MV-4-11 (cell line): ENCODE measurements at regions not wholly inside any gene's neighbourhood (a gene's known extent, or its start where the extent isn't known, plus 50 kb on each side); places are given as distances from the start of the nearest gene placed in this dataset.
"Not testable (repeated sequence)": the region's sequence is repeated elsewhere in the genome, so short reads cannot be mapped to it uniquely, and the experiment has no call there.

Source experiments
- DNase-seq: peaks from one replicate; lab custom pipeline; 2025; lab: John Stamatoyannopoulos, UW

DNA sequence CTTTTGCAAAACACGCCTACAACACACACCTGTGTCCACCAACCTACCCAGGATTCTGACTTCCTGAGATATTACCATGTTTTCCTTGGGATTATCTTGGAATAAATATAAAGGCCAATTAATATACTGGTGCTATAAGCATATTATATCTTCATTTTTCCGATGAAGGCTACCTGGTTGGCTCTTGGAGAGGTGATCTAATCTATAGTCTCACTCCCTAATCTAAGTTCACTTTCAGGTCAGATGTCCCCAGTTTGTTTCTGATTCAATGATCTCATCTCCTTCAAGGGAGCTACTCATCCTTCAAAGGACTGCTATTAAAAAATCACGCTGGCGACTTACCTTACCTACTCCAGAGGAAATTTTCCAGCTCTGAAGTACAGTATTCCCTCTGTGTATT is 517.5 kb downstream of the KLF5 start:
- DNase-seq = no peak

DNA sequence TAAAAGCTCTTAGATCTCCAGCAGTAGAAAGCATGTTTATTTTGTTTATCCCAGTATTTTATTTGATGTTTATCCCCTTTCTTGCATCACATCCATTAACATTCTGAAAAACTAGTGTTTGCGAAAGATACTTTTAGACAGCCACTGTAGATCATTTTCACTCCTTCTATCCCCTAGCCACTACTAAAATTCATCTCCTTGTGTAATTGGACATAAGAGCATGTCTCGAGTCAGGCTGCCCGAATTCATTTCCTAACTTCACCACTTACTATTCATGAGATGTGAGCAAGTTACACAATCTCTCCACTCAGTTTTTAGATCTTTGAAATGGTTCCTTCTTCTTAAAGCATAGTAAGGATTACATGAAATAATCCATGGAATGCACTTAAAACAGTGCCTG is 514.0 kb downstream of the KLF5 start:
- no peak for DNase-seq

- no peak for DNase-seq
These were observed 512.6 kb downstream of the KLF5 start for GRCh38 chr13:73571376-73571775.

- DNase-seq = no peak
These were observed 498.1 kb downstream of the KLF5 start for GRCh38 chr13:73556902-73557301.

DNA sequence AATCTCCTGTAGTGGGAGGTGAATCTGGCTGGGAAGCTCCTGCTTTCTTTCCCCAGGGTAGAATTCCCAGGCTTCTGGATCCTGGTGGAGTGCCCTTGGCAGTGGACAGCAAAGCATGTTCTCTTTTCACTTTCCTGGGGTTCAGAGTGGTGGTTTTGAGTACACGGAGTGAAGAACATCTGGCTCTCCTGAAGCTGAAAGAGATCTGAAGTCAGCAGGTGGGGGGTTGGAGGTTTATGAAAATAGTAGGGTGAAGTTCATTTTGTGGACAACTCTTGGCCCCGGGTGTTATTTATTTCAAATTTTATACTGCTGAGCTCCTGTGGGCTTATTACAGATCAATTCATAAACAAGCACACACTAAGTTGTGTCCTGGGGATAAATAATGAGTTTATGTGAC is 497.3 kb downstream of the KLF5 start:
- no peak for DNase-seq

DNA sequence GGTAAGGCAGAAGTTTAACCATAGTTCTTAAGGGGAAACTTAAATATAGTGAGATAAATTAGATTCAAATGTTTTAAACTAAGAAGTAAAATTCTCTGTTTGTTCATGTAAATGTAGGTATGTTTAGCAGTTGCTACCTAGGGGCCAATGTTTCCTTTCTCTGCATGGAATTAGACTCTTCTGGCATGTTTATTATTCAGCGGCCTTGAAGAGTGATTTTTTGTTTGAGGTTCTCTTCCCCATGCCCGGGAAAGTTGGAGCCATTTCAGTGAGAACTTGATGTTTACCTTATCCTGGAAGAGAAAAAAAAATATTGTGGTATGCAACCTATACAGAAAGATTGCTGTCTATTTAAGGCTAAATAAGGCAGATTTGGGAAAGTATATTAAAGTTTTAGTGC is 492.9 kb downstream of the KLF5 start:
- DNase-seq = no peak

GRCh38 chr13:73549717-73550116 is 490.9 kb downstream of the KLF5 start:
- DNase-seq = no peak

DNA sequence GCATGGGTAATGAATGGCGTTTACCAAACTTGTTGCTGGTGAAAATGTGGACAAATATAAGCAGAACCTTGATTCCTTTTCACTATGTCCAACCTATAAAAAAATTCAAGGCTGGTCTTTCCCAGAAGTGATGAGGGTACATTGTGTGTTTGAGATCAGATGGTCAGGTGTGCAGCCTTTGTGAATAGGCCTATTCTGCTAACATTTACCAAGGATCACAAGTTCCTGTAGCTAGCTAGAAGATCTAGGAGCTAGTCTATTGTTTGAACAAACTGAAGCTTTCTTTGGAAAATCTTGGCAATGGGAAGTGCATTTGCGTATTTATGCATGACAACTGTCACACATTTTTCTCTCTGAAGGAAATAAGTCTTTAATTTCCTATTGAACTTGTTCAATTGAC is 489.6 kb downstream of the KLF5 start:
- DNase-seq = no peak

DNA sequence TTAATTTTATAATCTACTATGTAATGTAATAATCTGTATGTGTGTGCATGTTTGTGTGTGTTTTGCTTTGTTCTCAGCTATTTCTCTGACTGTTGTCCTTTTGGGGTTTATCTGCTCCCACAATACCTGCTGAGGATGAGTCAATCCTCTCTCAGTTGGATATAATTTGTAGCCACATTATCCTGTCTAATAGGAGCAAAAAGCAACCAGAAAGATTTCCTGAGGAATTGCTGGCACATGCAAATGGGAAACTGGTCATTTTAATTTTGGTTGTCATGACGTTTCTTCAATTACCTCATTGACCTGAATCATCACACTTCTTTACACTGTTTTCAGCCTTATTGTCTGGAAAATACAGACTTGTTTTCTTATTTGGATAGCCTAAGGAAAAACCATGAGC is 488.4 kb downstream of the KLF5 start:
- no peak for DNase-seq

DNA sequence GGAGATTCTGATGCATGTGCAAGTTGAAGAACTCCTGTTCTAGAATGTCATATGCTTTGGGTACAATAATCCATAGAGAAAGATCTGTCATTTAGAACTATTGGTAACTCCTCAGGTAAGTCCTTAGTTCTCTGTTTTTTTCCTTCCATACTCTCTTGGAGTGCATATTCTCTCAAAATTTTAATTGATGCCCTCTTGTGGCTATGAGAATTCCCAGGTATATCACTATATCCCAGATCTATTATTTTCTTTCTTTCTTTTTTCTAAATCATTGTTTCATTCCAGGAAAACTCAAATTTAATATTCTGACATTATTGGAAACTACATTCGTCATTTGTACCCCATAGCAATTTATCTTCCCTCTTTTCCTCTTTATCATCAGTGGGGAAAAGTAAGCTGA is 485.4 kb downstream of the KLF5 start:
- DNase-seq = no peak

- DNase-seq = no peak
These were observed 483.6 kb downstream of the KLF5 start for GRCh38 chr13:73542446-73542845.

DNA sequence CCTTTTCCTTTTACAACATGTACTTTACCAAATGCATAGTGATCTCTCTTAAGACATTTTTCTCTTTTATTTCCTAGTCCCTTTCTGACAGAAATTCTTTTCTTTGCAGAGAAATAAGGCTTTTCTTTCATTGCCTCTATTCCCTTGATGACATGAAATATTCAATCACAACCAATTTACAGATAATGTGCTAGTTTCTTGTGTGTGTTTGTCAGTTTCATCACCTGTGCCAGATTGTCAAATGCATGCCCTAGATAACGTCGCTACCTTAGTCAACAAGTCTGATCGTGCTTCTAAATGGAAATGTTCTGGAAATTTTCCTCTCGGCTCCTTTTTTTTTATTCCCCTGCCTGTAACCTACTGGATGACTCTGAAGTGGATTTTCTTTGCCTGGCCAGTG is 478.1 kb downstream of the KLF5 start:
- DNase-seq = no peak

- DNase-seq = no peak
These were observed 476.5 kb downstream of the KLF5 start for GRCh38 chr13:73535341-73535740.

DNA sequence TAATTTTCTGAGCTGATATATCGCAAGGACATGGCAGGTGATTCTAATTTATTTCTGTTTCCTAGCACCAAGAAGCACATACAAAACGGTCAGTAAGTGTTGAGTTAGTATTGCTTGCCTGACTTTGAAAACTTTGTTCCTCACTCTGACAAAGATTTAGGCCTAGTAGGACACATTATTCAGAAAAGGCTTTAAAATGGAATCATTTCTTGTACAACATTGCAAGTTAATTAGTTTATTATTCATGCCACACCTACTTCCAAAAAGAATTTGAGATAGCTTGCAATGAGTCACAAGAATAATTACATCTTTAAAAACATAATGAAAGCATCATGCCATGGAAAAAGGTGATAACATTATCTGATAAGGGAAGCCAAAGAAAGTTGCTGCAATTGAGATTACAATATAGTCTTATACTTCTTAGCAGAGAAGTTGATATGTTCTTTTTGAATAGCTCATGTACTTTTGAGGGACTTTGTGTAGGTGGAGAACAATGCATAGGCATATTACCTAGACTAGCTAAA is 474.2 kb downstream of the KLF5 start:
- no peak for DNase-seq

- DNase-seq = no peak
These were observed 473.8 kb downstream of the KLF5 start for GRCh38 chr13:73532582-73532981.

DNA sequence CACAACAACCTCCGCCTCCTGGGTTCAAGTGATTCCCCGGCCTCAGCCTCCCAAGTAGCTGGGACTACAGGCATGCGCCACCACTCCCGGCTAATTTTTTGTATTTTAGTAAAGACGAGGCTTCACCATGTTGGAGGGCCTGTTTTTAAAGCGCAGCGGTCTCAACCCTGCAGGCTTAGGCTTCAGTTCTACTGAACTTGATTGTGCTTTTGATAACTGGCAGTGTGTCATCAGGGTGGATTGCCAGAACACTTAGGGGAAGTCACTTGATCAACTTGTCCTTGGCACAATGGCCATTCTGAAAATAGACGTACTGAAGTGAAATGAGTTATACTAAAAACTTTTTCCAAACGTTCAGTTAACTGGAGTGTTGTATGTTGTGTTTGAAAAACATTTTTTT is 472.2 kb downstream of the KLF5 start:
- DNase-seq = no peak

DNA sequence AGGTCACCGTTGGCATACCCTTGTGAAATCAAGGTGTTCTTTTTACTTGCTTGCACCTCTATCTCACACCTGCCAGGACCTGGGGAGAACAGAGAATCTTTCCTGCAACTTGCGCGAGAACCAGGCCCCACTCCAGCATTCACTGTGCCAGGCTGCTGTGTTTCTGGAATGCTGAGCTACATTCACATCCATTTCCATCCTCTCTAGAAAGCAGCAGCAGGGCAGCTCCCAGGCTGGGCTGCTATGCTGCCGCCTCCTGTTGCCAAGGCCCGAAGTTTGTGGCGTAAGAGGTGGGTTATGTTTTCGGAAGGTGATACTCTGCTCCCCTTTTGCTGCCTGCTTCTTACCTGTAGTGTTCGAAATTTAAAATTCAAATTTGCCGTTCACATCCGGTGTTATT is 464.1 kb downstream of the KLF5 start:
- no peak for DNase-seq

GRCh38 chr13:73521985-73522524 is 463.2 kb downstream of the KLF5 start:
- DNase-seq = no peak

- no peak for DNase-seq
These were observed 462.5 kb downstream of the KLF5 start for GRCh38 chr13:73521290-73521624.

- DNase-seq = no peak
These were observed 461.9 kb downstream of the KLF5 start for GRCh38 chr13:73520566-73521289.

GRCh38 chr13:73520135-73520534 is 461.3 kb downstream of the KLF5 start:
- not testable (repeated sequence) for DNase-seq

DNA sequence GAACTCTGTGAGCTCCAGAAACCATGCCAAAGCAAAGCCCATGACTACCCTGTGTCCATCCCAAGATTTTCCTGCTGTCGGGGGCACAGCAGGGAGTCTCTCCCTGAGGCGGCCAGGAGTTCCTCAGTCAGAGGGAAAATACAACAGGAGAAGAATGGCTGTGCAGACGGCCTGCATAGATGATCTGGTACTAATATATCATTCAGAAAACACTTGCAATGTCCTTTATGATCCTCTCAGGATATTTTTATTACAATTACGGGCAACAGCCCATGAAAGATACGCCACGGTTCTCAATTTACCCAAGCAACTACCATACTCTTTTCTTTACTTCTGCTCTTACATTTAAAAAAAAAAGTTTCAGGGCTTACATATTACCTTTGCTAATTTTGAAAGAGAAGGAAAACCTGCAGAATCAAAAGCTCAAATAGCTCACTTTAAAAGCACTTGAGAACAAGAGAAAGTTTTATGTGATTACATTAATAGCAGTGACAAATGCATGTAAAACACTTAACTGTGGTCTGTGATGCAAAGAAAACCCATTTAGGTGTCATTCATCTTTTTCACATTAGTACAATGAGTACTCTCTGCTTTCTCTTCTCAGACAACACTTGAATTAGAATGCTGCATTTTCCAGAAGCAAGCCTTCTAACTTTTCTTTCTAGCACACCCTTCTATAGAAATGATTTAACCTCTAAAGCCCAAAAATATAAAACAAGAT is 460.8 kb downstream of the KLF5 start:
- no peak for DNase-seq

GRCh38 chr13:73517766-73518165 is 459.0 kb downstream of the KLF5 start:
- no peak for DNase-seq
